GM23338 (cell line): ENCODE measurements at regions not wholly inside any gene's neighbourhood (a gene's known extent, or its start where the extent isn't known, plus 50 kb on each side); places are given as distances from the start of the nearest gene placed in this dataset.

Experiments used
- ATAC-seq: fragments of 200-7000 bp; cut with Tn5 transposase; 3 replicates; pipeline ENCODE4 v1.9.1; 2020
- DNase-seq: peaks from one replicate; pipeline ENCODE4 v3.0.0-alpha.2; 2015; ENCODE audit warnings: low spot score
- H2AFZ ChIP-seq: fragments of 200-600 bp; sonication (generic); 2 replicates; pipeline ENCODE4 v1.8.0; 2016; ENCODE audit warnings: antibody characterized with exemption, mild to moderate bottlenecking, moderate library complexity
- H3F3A ChIP-seq: fragments of 200-600 bp; sonication (generic); replicated peaks from 2 replicates; pipeline ENCODE4 v1.8.0; 2017; ENCODE audit warnings: antibody characterized with exemption, mixed run types, low read depth
- H3K27ac ChIP-seq: fragments of 200-600 bp; sonication (generic); 2 replicates; pipeline ENCODE4 v1.6.1; 2016; ENCODE audit warnings: low read depth
- H3K27me3 ChIP-seq: fragments of 200-600 bp; sonication (generic); 2 replicates; pipeline ENCODE4 v1.8.0; 2016; ENCODE audit warnings: mild to moderate bottlenecking, mixed run types, moderate library complexity; ENCODE audit not compliant: insufficient read depth
- H3K36me3 ChIP-seq: fragments of 200-600 bp; sonication (generic); 2 replicates; pipeline ENCODE4 v1.8.0; 2016; ENCODE audit warnings: mild to moderate bottlenecking; ENCODE audit not compliant: insufficient read depth
- H3K4me1 ChIP-seq: fragments of 200-600 bp; sonication (generic); 2 replicates; pipeline ENCODE4 v1.8.0; 2016; ENCODE audit warnings: mild to moderate bottlenecking, moderate library complexity; ENCODE audit not compliant: insufficient read depth
- H3K4me2 ChIP-seq: fragments of 200-600 bp; sonication (generic); 2 replicates; pipeline ENCODE4 v1.7.1; 2017; ENCODE audit warnings: mixed run types
- H3K4me3 ChIP-seq: fragments of 200-600 bp; sonication (generic); 2 replicates; pipeline ENCODE4 v1.6.1; 2016; ENCODE audit warnings: mixed run types
- H3K79me2 ChIP-seq: fragments of 200-600 bp; sonication (generic); replicated peaks from 2 replicates; pipeline ENCODE4 v1.8.0; 2017; ENCODE audit warnings: mild to moderate bottlenecking; ENCODE audit not compliant: insufficient read depth
- H3K9me2 ChIP-seq: fragments of 200-600 bp; sonication (generic); 2 replicates; pipeline ENCODE4 v1.8.0; 2017; ENCODE audit not compliant: insufficient read depth
- H4K20me1 ChIP-seq: fragments of 200-600 bp; sonication (generic); replicated peaks from 2 replicates; pipeline ENCODE4 v1.8.0; 2017; ENCODE audit warnings: mild to moderate bottlenecking; ENCODE audit not compliant: insufficient read depth
- H3K27ac Mint-ChIP-seq: 2 replicates; pipeline ENCODE4 v1.8.0; 2020; ENCODE audit warnings: inconsistent platforms, mild to moderate bottlenecking, moderate library complexity, mixed read lengths
- H3K27me3 Mint-ChIP-seq: 3 replicates; pipeline ENCODE4 v1.8.0; 2022; ENCODE audit warnings: low read depth, mild to moderate bottlenecking, moderate library complexity, mixed read lengths, inconsistent platforms; ENCODE audit not compliant: insufficient read depth, poor library complexity
- H3K36me3 Mint-ChIP-seq: 3 replicates; pipeline ENCODE4 v1.8.0; 2021; ENCODE audit warnings: low read depth, mild to moderate bottlenecking, inconsistent platforms, moderate library complexity, mixed read lengths
- H3K4me1 Mint-ChIP-seq: 3 replicates; pipeline ENCODE4 v1.8.0; 2020; ENCODE audit warnings: mild to moderate bottlenecking, inconsistent platforms, mixed read lengths
- H3K4me3 Mint-ChIP-seq: 3 replicates; pipeline ENCODE4 v1.8.0; 2021; ENCODE audit warnings: moderate library complexity, mild to moderate bottlenecking, inconsistent platforms, mixed read lengths
- H3K9me3 Mint-ChIP-seq: 3 replicates; pipeline ENCODE4 v1.8.0; 2020; ENCODE audit warnings: moderate library complexity, mild to moderate bottlenecking, inconsistent platforms, mixed read lengths
- CREB1 ChIP-seq: fragments of 250-450 bp; sonication (Bioruptor Pico); IDR thresholded peaks from 2 replicates; pipeline ENCODE4 v1.5.0; 2020; ENCODE audit warnings: low read depth, mild to moderate bottlenecking, moderate library complexity
- ETS1 ChIP-seq: IDR thresholded peaks from 2 replicates; pipeline ENCODE4 v1.6.1; 2016; ENCODE audit warnings: antibody characterized with exemption
- EZH2phosphoT487 ChIP-seq: fragments of 200-600 bp; sonication (generic); IDR thresholded peaks from one replicate; pipeline ENCODE4 v1.8.1; 2018; ENCODE audit warnings: antibody characterized with exemption; ENCODE audit not compliant: unreplicated experiment
- JUNB ChIP-seq: IDR thresholded peaks from one replicate; pipeline ENCODE4 v1.6.1; 2016; ENCODE audit warnings: antibody characterized with exemption; ENCODE audit not compliant: unreplicated experiment
- NANOG ChIP-seq: IDR thresholded peaks from 2 replicates; pipeline ENCODE4 v1.6.1; 2016; ENCODE audit warnings: antibody characterized with exemption, borderline replicate concordance
- POLR2AphosphoS5 ChIP-seq: IDR thresholded peaks from 2 replicates; pipeline ENCODE4 v1.6.1; 2016; ENCODE audit warnings: antibody characterized with exemption, low read depth
- STAT1 ChIP-seq: IDR thresholded peaks from one replicate; pipeline ENCODE4 v1.6.1; 2016; ENCODE audit warnings: antibody characterized with exemption; ENCODE audit not compliant: unreplicated experiment
- ZNF114 ChIP-seq: fragments of 250-450 bp; sonication (Bioruptor Pico); IDR thresholded peaks from 2 replicates; pipeline ENCODE4 v1.5.0; 2020; ENCODE audit warnings: mild to moderate bottlenecking, moderate library complexity
- ZNF331 ChIP-seq: fragments of 250-450 bp; sonication (Bioruptor Pico); IDR thresholded peaks from 2 replicates; pipeline ENCODE4 v1.5.0; 2020; ENCODE audit warnings: low read depth, mild to moderate bottlenecking, moderate library complexity
- ZNF462 ChIP-seq: fragments of 250-450 bp; sonication (Bioruptor Pico); IDR thresholded peaks from 2 replicates; pipeline ENCODE4 v1.5.0; 2020; ENCODE audit warnings: mild to moderate bottlenecking, moderate library complexity
- TF ChIP-seq, protein P1 (sequence below), 2 experiments: fragments of 200-600 bp in 1 of 2; sonication (generic) in 1 of 2; conservative IDR thresholded peaks; 2 replicates each; pipeline versions ENCODE4 v1.5.1 to v1.6.1; 2016 to 2017; ENCODE audit warnings: antibody characterized with exemption in 2 of 2, low read depth in 2 of 2, mild to moderate bottlenecking in 2 of 2, moderate library complexity in 1 of 2

DNA sequence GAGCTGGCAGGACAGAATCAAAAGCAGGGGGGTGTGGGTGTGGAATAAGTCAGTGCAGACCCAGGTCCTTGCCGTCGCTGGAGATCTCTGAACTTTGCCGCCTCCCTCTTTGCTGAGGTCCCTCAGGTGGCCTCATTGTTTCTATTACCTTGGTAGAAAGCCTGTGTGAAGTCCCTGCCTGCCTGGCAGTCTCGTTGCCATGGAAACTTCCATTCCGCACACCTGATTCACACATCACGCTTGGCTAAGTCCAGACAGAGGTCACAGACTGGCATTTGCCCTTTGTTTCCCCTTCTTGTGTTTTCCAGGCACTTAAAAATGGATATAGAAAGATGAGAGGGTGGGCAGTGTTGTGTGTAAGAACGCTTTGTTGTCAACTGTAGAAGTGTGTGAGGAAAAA lies 260.6 kb downstream of the PRL start:
- Mint-ChIP-seq H3K27me3 (no peaks in the 10 kb centered on the region), H3K27ac (peak overlapping the region; percentile 45; the same call in 1 of the 2 replicates), H3K9me3 (peaks cover 13% of the 10 kb centered on the region; the same call in 1 of the 3 replicates), H3K36me3 (peaks cover 47% of the 10 kb centered on the region), H3K4me3 (no peak overlapping the region), H3K4me1 (peaks cover 24% of the 10 kb centered on the region)
- H3K4me3 ChIP-seq, result no peak overlapping the region
- H3K4me2 ChIP-seq, result 0 out of 2 replicates have a peak overlapping the region, but pooled peaks have one; percentile 45
- no peaks in the 10 kb centered on the region for H3K9me2 ChIP-seq
- H3K27me3 ChIP-seq, result no peaks in the 10 kb centered on the region
- no peaks in the 10 kb centered on the region for H4K20me1 ChIP-seq
- DNase-seq (peak; percentile 81), ATAC-seq (peak; percentile 94)
- peaks cover 12% of the 10 kb centered on the region; the same call in 1 of the 2 replicates for H3K4me1 ChIP-seq
- no peaks in the 10 kb centered on the region for H3F3A ChIP-seq
- 0 out of 2 replicates have a peak overlapping the region, but pooled peaks have one; percentile 41 for H3K27ac ChIP-seq
- H3K79me2 ChIP-seq, result peaks cover 44% of the 10 kb centered on the region
- no peak overlapping the region for H2AFZ ChIP-seq
- TF ChIP-seq ZNF462 (CRISPR knock-in tag), result peak; percentile 32; the same call in 1 of the 2 replicates
- no peak for TF ChIP-seq STAT1
- H3K36me3 ChIP-seq, result peaks cover 6% of the 10 kb centered on the region; the same call in 1 of the 2 replicates

DNA sequence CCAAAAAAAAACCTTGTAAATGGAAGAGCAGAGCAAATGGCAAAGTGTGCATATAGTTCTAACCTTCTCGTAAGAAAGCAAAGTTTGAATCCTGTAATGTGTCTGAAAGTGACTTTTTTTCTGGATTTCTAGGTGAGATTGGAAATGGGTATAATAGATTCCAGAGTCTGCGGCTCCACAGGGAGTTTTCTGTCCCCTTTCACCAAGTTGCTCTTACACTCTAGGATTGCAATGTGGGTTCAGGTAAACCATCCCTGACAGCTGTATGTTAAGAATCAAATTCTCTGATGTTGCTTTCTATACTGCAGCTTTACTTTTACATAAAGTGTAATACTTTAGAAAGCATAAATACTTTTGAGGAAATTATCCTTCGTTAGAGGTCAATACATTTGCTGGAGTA lies 260.1 kb downstream of the PRL start:
- Mint-ChIP-seq H3K4me3 (no peak overlapping the region), H3K27me3 (no peaks in the 10 kb centered on the region), H3K9me3 (peaks cover 13% of the 10 kb centered on the region; the same call in 1 of the 3 replicates), H3K27ac (peak overlapping the region; percentile 28; the same call in 1 of the 2 replicates), H3K36me3 (peaks cover 46% of the 10 kb centered on the region), H3K4me1 (peaks cover 24% of the 10 kb centered on the region)
- H2AFZ ChIP-seq, result no peak overlapping the region
- DNase-seq (no peak), ATAC-seq (peak; percentile 38)
- no peak overlapping the region for H3K27ac ChIP-seq
- peaks cover 6% of the 10 kb centered on the region; the same call in 1 of the 2 replicates for H3K36me3 ChIP-seq
- H4K20me1 ChIP-seq, result no peaks in the 10 kb centered on the region
- no peaks in the 10 kb centered on the region for H3K27me3 ChIP-seq
- H3K9me2 ChIP-seq, result no peaks in the 10 kb centered on the region
- peaks cover 43% of the 10 kb centered on the region for H3K79me2 ChIP-seq
- H3K4me2 ChIP-seq, result no peak overlapping the region
- H3K4me1 ChIP-seq, result peaks cover 12% of the 10 kb centered on the region; the same call in 1 of the 2 replicates
- no peak overlapping the region for H3K4me3 ChIP-seq
- H3F3A ChIP-seq, result no peaks in the 10 kb centered on the region
- TF ChIP-seq JUNB (no peak), ZNF331 (CRISPR knock-in tag) (no peak), EZH2phosphoT487 (no peak), NANOG (no peak), POLR2AphosphoS5 (no peak), CREB1 (CRISPR knock-in tag) (no peak), STAT1 (no peak), ETS1 (no peak), ZNF114 (CRISPR knock-in tag) (no peak)
- TF ChIP-seq, protein P1, sequence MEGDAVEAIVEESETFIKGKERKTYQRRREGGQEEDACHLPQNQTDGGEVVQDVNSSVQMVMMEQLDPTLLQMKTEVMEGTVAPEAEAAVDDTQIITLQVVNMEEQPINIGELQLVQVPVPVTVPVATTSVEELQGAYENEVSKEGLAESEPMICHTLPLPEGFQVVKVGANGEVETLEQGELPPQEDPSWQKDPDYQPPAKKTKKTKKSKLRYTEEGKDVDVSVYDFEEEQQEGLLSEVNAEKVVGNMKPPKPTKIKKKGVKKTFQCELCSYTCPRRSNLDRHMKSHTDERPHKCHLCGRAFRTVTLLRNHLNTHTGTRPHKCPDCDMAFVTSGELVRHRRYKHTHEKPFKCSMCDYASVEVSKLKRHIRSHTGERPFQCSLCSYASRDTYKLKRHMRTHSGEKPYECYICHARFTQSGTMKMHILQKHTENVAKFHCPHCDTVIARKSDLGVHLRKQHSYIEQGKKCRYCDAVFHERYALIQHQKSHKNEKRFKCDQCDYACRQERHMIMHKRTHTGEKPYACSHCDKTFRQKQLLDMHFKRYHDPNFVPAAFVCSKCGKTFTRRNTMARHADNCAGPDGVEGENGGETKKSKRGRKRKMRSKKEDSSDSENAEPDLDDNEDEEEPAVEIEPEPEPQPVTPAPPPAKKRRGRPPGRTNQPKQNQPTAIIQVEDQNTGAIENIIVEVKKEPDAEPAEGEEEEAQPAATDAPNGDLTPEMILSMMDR (conservative IDR thresholded peaks at IDR 0.05; ENCODE audit: low read depth in 2 of 2), result no peak
